ENCODE measurements at regions not wholly inside any gene's neighbourhood (a gene's known extent, or its start where the extent isn't known, plus 50 kb on each side); places are given as distances from the start of the nearest gene placed in this dataset.

GRCh38 chr11:44443836-44444769 is 121.4 kb upstream of the CD82 start:
- Histone ChIP-seq H3K4me3 (replicated peaks in 1 of 4; ENCODE audit: control extremely low read depth in 1 of 4, insufficient read depth in 1 of 4, low read depth in 3 of 4, low read length in 4 of 4) (no peak overlapping the region), H3K4me2 (ENCODE audit: extremely low read depth, insufficient read depth, low read length) (no peak overlapping the region), H3K27me3 (ENCODE audit: control insufficient read depth, insufficient read depth, low read length) (no peaks in the 10 kb centered on the region), H2AFZ (ENCODE audit: low read length) (no peak overlapping the region), H3K79me2 (ENCODE audit: control insufficient read depth, insufficient read depth, low read length) (no peaks in the 10 kb centered on the region), H4K20me1 (ENCODE audit: control insufficient read depth, extremely low read depth, insufficient read depth, low read length) (no peaks in the 10 kb centered on the region), H3K27ac (ENCODE audit: insufficient read depth, low read length) (no peak overlapping the region), H3K9ac (ENCODE audit: insufficient read depth, low read length) (no peak overlapping the region), H3K4me1 (ENCODE audit: control insufficient read depth, extremely low read depth, insufficient read depth, low read length) (no peaks in the 10 kb centered on the region), H3K36me3 (ENCODE audit: control insufficient read depth, insufficient read depth, low read length) (no peaks in the 10 kb centered on the region), H3K9me3 (ENCODE audit: control insufficient read depth, insufficient read depth, low read depth, low read length) (no peaks in the 10 kb centered on the region)
- TF ChIP-seq CTCF (conservative IDR thresholded peaks at IDR 0.05 in 1 of 2, IDR thresholded peaks at IDR 0.05 in 1 of 2; ENCODE audit: low read depth in 1 of 2, low read length in 2 of 2): no peak
- DNase-seq (ENCODE audit: low read depth in 2 of 2): no peak

- H3K4me1 ChIP-seq (ENCODE audit: control insufficient read depth, extremely low read depth, insufficient read depth, low read length): no peaks in the 10 kb centered on the region
- TF ChIP-seq EZH2 (IDR thresholded peaks at IDR 0.05; ENCODE audit: low read length, missing control alignments) (no peak), CTCF (conservative IDR thresholded peaks at IDR 0.05 in 1 of 2, IDR thresholded peaks at IDR 0.05 in 1 of 2; ENCODE audit: low read depth in 1 of 2, low read length in 2 of 2) (no peak)
- no peak overlapping the region for H3K9ac ChIP-seq (ENCODE audit: insufficient read depth, low read length)
- H3K79me2 ChIP-seq (ENCODE audit: control insufficient read depth, insufficient read depth, low read length): no peaks in the 10 kb centered on the region
- no peak overlapping the region for H3K4me2 ChIP-seq (ENCODE audit: extremely low read depth, insufficient read depth, low read length)
- DNase-seq (ENCODE audit: low read depth in 2 of 2): no peak
- H3K36me3 ChIP-seq (ENCODE audit: control insufficient read depth, insufficient read depth, low read length): no peaks in the 10 kb centered on the region
- H3K9me3 ChIP-seq (ENCODE audit: control insufficient read depth, insufficient read depth, low read depth, low read length): no peaks in the 10 kb centered on the region
- H3K27ac ChIP-seq (ENCODE audit: insufficient read depth, low read length): no peak overlapping the region
- no peaks in the 10 kb centered on the region for H3K27me3 ChIP-seq (ENCODE audit: control insufficient read depth, insufficient read depth, low read length)
- no peak overlapping the region for H3K4me3 ChIP-seq (replicated peaks in 1 of 4; ENCODE audit: control extremely low read depth in 1 of 4, insufficient read depth in 1 of 4, low read depth in 3 of 4, low read length in 4 of 4)
- H2AFZ ChIP-seq (ENCODE audit: low read length): no peak overlapping the region
- H4K20me1 ChIP-seq (ENCODE audit: control insufficient read depth, extremely low read depth, insufficient read depth, low read length): no peaks in the 10 kb centered on the region
Observed at GRCh38 chr11:44444770-44445321, 120.6 kb upstream of the CD82 start.

- no peaks in the 10 kb centered on the region for H3K9me3 ChIP-seq (ENCODE audit: control insufficient read depth, insufficient read depth, low read depth, low read length)
- no peaks in the 10 kb centered on the region for H3K79me2 ChIP-seq (ENCODE audit: control insufficient read depth, insufficient read depth, low read length)
- no peak overlapping the region for H3K4me2 ChIP-seq (ENCODE audit: extremely low read depth, insufficient read depth, low read length)
- no peaks in the 10 kb centered on the region for H3K27me3 ChIP-seq (ENCODE audit: control insufficient read depth, insufficient read depth, low read length)
- H2AFZ ChIP-seq (ENCODE audit: low read length): no peak overlapping the region
- no peak overlapping the region for H3K4me3 ChIP-seq (replicated peaks in 1 of 4; ENCODE audit: control extremely low read depth in 1 of 4, insufficient read depth in 1 of 4, low read depth in 3 of 4, low read length in 4 of 4)
- peak in 1 of 2 donors; percentile 1 for DNase-seq (ENCODE audit: low read depth in 2 of 2)
- no peaks in the 10 kb centered on the region for H3K4me1 ChIP-seq (ENCODE audit: control insufficient read depth, extremely low read depth, insufficient read depth, low read length)
- no peak for TF ChIP-seq EZH2 (IDR thresholded peaks at IDR 0.05; ENCODE audit: low read length, missing control alignments)
- TF ChIP-seq CTCF (conservative IDR thresholded peaks at IDR 0.05 in 1 of 2, IDR thresholded peaks at IDR 0.05 in 1 of 2; ENCODE audit: low read depth in 1 of 2, low read length in 2 of 2): no peak
- no peaks in the 10 kb centered on the region for H4K20me1 ChIP-seq (ENCODE audit: control insufficient read depth, extremely low read depth, insufficient read depth, low read length)
- H3K27ac ChIP-seq (ENCODE audit: insufficient read depth, low read length): no peak overlapping the region
- H3K36me3 ChIP-seq (ENCODE audit: control insufficient read depth, insufficient read depth, low read length): no peaks in the 10 kb centered on the region
- no peak overlapping the region for H3K9ac ChIP-seq (ENCODE audit: insufficient read depth, low read length)
Observed at GRCh38 chr11:44445500-44446365, 119.7 kb upstream of the CD82 start.

Measured in fibroblast of lung (primary cell).